Gastroesophageal sphincter (tissue), 3 donors: ENCODE measurements at regions not wholly inside any gene's neighbourhood (a gene's known extent, or its start where the extent isn't known, plus 50 kb on each side); places are given as distances from the start of the nearest gene placed in this dataset.

ENCODE experiments used
- CTCF ChIP-seq, 4 experiments: fragments of 200-600 bp in 2 of 4; fragments of 450-650 bp in 2 of 4; sonication (generic) in 1 of 4; IDR thresholded peaks; one replicate each; pipeline ENCODE4 v1.5.1; 2017 to 2019; ENCODE audit warnings: antibody characterized with exemption in 4 of 4, mild to moderate bottlenecking in 2 of 4, moderate library complexity in 2 of 4
- POLR2A ChIP-seq, 2 donors: fragments of 450-650 bp; IDR thresholded peaks; one replicate each; pipeline ENCODE4 v1.6.1; 2017; ENCODE audit warnings: antibody characterized with exemption in 2 of 2, mild to moderate bottlenecking in 2 of 2, moderate library complexity in 1 of 2

GRCh38 chr2:18402831-18403230 lies 157.6 kb downstream of the RDH14 start:
- TF ChIP-seq POLR2A (IDR thresholded peaks at IDR 0.05) (no peak), CTCF (IDR thresholded peaks at IDR 0.05) (no peak)
